HEK293 (cell line): ENCODE measurements at regions not wholly inside any gene's neighbourhood (a gene's known extent, or its start where the extent isn't known, plus 50 kb on each side); places are given as distances from the start of the nearest gene placed in this dataset.

Source experiments
- TCF7L2 ChIP-seq: IDR thresholded peaks from 2 replicates; pipeline ENCODE4 v1.6.1; 2011; ENCODE audit warnings: low read depth, mild to moderate bottlenecking, inconsistent platforms, low read length, moderate library complexity, borderline replicate concordance
- YY1 ChIP-seq: fragments of 450-650 bp; formaldehyde crosslinking; IDR thresholded peaks from 2 replicates; pipeline ENCODE4 v1.5.1; 2018; ENCODE audit warnings: missing biosample characterization, missing genetic modification characterization
- ZNF10 ChIP-seq: fragments of 450-650 bp; formaldehyde crosslinking; IDR thresholded peaks from 2 replicates; pipeline ENCODE4 v1.5.1; 2017; ENCODE audit warnings: missing biosample characterization, missing genetic modification characterization
- ZNF157 ChIP-seq: fragments of 450-650 bp; formaldehyde crosslinking; IDR thresholded peaks from 2 replicates; pipeline ENCODE4 v1.5.1; 2016; ENCODE audit warnings: missing biosample characterization, missing genetic modification characterization
- ZNF221 ChIP-seq: fragments of 450-650 bp; formaldehyde crosslinking; IDR thresholded peaks from 2 replicates; pipeline ENCODE4 v1.5.1; 2017; ENCODE audit warnings: missing biosample characterization, missing genetic modification characterization, borderline replicate concordance
- ZNF549 ChIP-seq: fragments of 450-650 bp; IDR thresholded peaks from 2 replicates; pipeline ENCODE4 v1.5.1; 2018; ENCODE audit warnings: missing biosample characterization, missing genetic modification characterization, mild to moderate bottlenecking, inconsistent platforms, moderate library complexity
- ZNF76 ChIP-seq: fragments of 450-650 bp; formaldehyde crosslinking; IDR thresholded peaks from 2 replicates; pipeline ENCODE4; 2016; ENCODE audit warnings: low read depth, missing biosample characterization, missing genetic modification characterization, borderline replicate concordance
- ZNF792 ChIP-seq: fragments of 450-650 bp; formaldehyde crosslinking; IDR thresholded peaks from 2 replicates; pipeline ENCODE4 v1.5.1; 2016; ENCODE audit warnings: missing biosample characterization, missing genetic modification characterization
- TF ChIP-seq, protein P1 (sequence below): fragments of 450-650 bp; formaldehyde crosslinking; IDR thresholded peaks from 2 replicates; pipeline ENCODE4 v1.5.1; 2016; ENCODE audit warnings: missing biosample characterization, missing genetic modification characterization
- TF ChIP-seq, protein P2 (sequence below): fragments of 450-650 bp; formaldehyde crosslinking; IDR thresholded peaks from 2 replicates; pipeline ENCODE4 v1.5.1; 2016; ENCODE audit warnings: missing biosample characterization, missing genetic modification characterization
- TF ChIP-seq, protein P3 (sequence below): fragments of 450-650 bp; formaldehyde crosslinking; conservative IDR thresholded peaks from 2 replicates; pipeline ENCODE4 v1.5.1; 2016; ENCODE audit warnings: low read depth, missing biosample characterization, missing genetic modification characterization
- TF ChIP-seq, protein P4 (sequence below): fragments of 450-650 bp; formaldehyde crosslinking; IDR thresholded peaks from 2 replicates; pipeline ENCODE4 v1.5.1; 2016; ENCODE audit warnings: missing biosample characterization, missing genetic modification characterization
- TF ChIP-seq, protein P5 (sequence below): fragments of 450-650 bp; formaldehyde crosslinking; IDR thresholded peaks from 2 replicates; pipeline ENCODE4 v1.5.1; 2017; ENCODE audit warnings: missing biosample characterization, missing genetic modification characterization

DNA sequence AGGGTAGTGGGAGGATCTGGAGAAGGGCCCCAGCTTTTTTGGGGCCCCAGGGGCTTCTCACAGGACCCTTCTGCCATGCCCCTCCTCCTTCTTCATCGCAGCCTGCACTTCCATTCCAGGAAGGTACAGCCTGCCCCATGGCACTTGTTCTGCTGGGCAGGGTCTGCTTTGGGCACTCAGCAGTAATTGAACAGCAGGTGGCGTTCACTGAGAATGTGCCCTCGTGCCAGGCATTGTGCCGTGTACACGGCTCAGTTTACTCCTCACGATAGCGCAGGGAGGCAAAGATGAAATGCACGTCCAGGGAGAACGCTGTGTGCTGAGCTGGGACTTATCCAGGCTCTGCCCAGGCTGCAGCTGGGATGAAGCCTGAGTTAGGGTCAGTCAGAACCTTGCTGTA lies 54.8 kb upstream of the ASB18 start:
- TF ChIP-seq, protein P1, sequence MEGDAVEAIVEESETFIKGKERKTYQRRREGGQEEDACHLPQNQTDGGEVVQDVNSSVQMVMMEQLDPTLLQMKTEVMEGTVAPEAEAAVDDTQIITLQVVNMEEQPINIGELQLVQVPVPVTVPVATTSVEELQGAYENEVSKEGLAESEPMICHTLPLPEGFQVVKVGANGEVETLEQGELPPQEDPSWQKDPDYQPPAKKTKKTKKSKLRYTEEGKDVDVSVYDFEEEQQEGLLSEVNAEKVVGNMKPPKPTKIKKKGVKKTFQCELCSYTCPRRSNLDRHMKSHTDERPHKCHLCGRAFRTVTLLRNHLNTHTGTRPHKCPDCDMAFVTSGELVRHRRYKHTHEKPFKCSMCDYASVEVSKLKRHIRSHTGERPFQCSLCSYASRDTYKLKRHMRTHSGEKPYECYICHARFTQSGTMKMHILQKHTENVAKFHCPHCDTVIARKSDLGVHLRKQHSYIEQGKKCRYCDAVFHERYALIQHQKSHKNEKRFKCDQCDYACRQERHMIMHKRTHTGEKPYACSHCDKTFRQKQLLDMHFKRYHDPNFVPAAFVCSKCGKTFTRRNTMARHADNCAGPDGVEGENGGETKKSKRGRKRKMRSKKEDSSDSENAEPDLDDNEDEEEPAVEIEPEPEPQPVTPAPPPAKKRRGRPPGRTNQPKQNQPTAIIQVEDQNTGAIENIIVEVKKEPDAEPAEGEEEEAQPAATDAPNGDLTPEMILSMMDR, result no peak
- TF ChIP-seq TCF7L2 (no peak), ZNF157 (tag by site-specific recombination) (no peak), ZNF221 (tag by site-specific recombination) (no peak), YY1 (no peak), ZNF549 (tag by site-specific recombination) (no peak), ZNF10 (tag by site-specific recombination) (no peak), ZNF76 (tag by site-specific recombination) (no peak), ZNF792 (tag by site-specific recombination) (no peak)
- TF ChIP-seq, protein P2, sequence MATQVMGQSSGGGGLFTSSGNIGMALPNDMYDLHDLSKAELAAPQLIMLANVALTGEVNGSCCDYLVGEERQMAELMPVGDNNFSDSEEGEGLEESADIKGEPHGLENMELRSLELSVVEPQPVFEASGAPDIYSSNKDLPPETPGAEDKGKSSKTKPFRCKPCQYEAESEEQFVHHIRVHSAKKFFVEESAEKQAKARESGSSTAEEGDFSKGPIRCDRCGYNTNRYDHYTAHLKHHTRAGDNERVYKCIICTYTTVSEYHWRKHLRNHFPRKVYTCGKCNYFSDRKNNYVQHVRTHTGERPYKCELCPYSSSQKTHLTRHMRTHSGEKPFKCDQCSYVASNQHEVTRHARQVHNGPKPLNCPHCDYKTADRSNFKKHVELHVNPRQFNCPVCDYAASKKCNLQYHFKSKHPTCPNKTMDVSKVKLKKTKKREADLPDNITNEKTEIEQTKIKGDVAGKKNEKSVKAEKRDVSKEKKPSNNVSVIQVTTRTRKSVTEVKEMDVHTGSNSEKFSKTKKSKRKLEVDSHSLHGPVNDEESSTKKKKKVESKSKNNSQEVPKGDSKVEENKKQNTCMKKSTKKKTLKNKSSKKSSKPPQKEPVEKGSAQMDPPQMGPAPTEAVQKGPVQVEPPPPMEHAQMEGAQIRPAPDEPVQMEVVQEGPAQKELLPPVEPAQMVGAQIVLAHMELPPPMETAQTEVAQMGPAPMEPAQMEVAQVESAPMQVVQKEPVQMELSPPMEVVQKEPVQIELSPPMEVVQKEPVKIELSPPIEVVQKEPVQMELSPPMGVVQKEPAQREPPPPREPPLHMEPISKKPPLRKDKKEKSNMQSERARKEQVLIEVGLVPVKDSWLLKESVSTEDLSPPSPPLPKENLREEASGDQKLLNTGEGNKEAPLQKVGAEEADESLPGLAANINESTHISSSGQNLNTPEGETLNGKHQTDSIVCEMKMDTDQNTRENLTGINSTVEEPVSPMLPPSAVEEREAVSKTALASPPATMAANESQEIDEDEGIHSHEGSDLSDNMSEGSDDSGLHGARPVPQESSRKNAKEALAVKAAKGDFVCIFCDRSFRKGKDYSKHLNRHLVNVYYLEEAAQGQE (tag by site-specific recombination), result no peak
- TF ChIP-seq, protein P3, sequence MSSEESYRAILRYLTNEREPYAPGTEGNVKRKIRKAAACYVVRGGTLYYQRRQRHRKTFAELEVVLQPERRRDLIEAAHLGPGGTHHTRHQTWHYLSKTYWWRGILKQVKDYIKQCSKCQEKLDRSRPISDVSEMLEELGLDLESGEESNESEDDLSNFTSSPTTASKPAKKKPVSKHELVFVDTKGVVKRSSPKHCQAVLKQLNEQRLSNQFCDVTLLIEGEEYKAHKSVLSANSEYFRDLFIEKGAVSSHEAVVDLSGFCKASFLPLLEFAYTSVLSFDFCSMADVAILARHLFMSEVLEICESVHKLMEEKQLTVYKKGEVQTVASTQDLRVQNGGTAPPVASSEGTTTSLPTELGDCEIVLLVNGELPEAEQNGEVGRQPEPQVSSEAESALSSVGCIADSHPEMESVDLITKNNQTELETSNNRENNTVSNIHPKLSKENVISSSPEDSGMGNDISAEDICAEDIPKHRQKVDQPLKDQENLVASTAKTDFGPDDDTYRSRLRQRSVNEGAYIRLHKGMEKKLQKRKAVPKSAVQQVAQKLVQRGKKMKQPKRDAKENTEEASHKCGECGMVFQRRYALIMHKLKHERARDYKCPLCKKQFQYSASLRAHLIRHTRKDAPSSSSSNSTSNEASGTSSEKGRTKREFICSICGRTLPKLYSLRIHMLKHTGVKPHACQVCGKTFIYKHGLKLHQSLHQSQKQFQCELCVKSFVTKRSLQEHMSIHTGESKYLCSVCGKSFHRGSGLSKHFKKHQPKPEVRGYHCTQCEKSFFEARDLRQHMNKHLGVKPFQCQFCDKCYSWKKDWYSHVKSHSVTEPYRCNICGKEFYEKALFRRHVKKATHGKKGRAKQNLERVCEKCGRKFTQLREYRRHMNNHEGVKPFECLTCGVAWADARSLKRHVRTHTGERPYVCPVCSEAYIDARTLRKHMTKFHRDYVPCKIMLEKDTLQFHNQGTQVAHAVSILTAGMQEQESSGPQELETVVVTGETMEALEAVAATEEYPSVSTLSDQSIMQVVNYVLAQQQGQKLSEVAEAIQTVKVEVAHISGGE (tag by site-specific recombination), result no peak
- TF ChIP-seq, protein P4, sequence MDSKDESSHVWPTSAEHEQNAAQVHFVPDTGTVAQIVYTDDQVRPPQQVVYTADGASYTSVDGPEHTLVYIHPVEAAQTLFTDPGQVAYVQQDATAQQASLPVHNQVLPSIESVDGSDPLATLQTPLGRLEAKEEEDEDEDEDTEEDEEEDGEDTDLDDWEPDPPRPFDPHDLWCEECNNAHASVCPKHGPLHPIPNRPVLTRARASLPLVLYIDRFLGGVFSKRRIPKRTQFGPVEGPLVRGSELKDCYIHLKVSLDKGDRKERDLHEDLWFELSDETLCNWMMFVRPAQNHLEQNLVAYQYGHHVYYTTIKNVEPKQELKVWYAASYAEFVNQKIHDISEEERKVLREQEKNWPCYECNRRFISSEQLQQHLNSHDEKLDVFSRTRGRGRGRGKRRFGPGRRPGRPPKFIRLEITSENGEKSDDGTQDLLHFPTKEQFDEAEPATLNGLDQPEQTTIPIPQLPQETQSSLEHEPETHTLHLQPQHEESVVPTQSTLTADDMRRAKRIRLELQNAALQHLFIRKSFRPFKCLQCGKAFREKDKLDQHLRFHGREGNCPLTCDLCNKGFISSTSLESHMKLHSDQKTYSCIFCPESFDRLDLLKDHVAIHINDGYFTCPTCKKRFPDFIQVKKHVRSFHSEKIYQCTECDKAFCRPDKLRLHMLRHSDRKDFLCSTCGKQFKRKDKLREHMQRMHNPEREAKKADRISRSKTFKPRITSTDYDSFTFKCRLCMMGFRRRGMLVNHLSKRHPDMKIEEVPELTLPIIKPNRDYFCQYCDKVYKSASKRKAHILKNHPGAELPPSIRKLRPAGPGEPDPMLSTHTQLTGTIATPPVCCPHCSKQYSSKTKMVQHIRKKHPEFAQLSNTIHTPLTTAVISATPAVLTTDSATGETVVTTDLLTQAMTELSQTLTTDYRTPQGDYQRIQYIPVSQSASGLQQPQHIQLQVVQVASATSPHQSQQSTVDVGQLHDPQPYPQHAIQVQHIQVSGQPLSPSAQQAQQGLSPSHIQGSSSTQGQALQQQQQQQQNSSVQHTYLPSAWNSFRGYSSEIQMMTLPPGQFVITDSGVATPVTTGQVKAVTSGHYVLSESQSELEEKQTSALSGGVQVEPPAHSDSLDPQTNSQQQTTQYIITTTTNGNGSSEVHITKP (tag by site-specific recombination), result no peak
- TF ChIP-seq, protein P5, sequence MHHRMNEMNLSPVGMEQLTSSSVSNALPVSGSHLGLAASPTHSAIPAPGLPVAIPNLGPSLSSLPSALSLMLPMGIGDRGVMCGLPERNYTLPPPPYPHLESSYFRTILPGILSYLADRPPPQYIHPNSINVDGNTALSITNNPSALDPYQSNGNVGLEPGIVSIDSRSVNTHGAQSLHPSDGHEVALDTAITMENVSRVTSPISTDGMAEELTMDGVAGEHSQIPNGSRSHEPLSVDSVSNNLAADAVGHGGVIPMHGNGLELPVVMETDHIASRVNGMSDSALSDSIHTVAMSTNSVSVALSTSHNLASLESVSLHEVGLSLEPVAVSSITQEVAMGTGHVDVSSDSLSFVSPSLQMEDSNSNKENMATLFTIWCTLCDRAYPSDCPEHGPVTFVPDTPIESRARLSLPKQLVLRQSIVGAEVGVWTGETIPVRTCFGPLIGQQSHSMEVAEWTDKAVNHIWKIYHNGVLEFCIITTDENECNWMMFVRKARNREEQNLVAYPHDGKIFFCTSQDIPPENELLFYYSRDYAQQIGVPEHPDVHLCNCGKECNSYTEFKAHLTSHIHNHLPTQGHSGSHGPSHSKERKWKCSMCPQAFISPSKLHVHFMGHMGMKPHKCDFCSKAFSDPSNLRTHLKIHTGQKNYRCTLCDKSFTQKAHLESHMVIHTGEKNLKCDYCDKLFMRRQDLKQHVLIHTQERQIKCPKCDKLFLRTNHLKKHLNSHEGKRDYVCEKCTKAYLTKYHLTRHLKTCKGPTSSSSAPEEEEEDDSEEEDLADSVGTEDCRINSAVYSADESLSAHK (tag by site-specific recombination), result no peak
